Fibroblast of pulmonary artery (primary cell): ENCODE measurements at regions not wholly inside any gene's neighbourhood (a gene's known extent, or its start where the extent isn't known, plus 50 kb on each side); places are given as distances from the start of the nearest gene placed in this dataset.

Experiments used
- DNase-seq: peaks from one replicate; pipeline ENCODE4 v3.0.0-alpha.2; 2010; ENCODE audit warnings: low read depth
- H3K4me3 ChIP-seq: replicated peaks from 2 replicates; pipeline ENCODE4 v1.5.1; 2011; ENCODE audit warnings: low read depth, mild to moderate bottlenecking, control low read depth, low read length, moderate library complexity
- CTCF ChIP-seq: IDR thresholded peaks from 2 replicates; pipeline ENCODE4 v1.5.1; 2011; ENCODE audit warnings: mild to moderate bottlenecking, control low read depth, low read length, inconsistent platforms; ENCODE audit errors: missing control alignments

GRCh38 chr22:48459259-48459658, 1368.4 kb downstream of the BRD1 start:
- no peak for TF ChIP-seq CTCF
- H3K4me3 ChIP-seq: no peak overlapping the region
- no peak for DNase-seq

GRCh38 chr22:48456449-48456848, 1371.2 kb downstream of the BRD1 start:
- TF ChIP-seq CTCF: no peak
- no peak for DNase-seq
- no peak overlapping the region for H3K4me3 ChIP-seq

GRCh38 chr22:48453751-48454485, 1373.8 kb downstream of the BRD1 start:
- no peak overlapping the region for H3K4me3 ChIP-seq
- TF ChIP-seq CTCF: no peak
- DNase-seq: no peak

GRCh38 chr22:48453171-48453570, 1374.5 kb downstream of the BRD1 start:
- no peak for DNase-seq
- no peak overlapping the region for H3K4me3 ChIP-seq
- TF ChIP-seq CTCF: no peak

GRCh38 chr22:48452766-48453165, 1374.9 kb downstream of the BRD1 start:
- no peak for TF ChIP-seq CTCF
- DNase-seq: no peak
- H3K4me3 ChIP-seq: no peak overlapping the region

- DNase-seq: no peak
- no peak overlapping the region for H3K4me3 ChIP-seq
- TF ChIP-seq CTCF: no peak
Measured at GRCh38 chr22:48451891-48452290, 1375.8 kb downstream of the BRD1 start.
